ENCODE measurements at regions not wholly inside any gene's neighbourhood (a gene's known extent, or its start where the extent isn't known, plus 50 kb on each side); places are given as distances from the start of the nearest gene placed in this dataset.
A peak's percentile ranks its signal among the peaks of the same experiment; 100 is the strongest.
"Not testable (repeated sequence)": the region's sequence is repeated elsewhere in the genome, so short reads cannot be mapped to it uniquely, and the experiment has no call there.

DNA sequence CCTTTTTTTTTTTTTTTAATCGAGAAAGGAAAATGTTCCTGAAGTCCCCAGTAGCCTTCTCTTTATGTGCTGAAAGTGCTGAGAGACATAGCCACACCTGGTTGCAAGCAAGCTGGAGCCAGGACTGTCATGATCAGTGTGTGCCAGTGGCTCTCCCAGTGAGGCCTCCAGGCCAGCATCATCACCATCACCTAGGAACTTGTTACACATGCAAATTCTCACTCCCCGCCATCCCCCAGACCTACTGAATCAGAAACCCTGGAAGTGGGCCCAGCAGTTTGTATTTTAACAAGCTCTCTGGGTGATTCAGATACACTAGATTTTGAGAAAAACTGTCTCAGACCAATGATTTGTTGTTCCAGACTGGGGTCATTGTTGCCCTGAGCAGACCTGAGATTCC is 181.9 kb upstream of the GLRA1 start:
- ATAC-seq = no peak

DNA sequence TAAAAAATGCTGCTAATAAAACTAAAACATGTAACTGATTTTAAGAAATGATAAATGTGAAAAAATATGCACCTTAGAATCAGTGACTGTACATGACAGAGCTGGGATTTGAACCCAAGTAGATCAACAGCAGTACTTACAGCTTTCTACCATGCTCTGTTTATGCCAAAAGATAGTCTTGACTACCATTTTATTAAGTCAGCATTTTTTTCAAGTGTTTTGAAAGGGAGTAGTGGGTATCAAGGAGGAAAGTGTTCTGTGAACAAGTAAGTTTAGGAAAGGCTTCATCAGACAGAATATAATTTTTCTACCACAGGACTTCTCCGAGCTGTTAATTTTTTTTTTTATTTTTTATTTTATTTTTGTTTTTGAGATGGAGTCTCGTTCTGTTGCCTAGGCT is 180.4 kb upstream of the GLRA1 start:
- ATAC-seq = no peak

DNA sequence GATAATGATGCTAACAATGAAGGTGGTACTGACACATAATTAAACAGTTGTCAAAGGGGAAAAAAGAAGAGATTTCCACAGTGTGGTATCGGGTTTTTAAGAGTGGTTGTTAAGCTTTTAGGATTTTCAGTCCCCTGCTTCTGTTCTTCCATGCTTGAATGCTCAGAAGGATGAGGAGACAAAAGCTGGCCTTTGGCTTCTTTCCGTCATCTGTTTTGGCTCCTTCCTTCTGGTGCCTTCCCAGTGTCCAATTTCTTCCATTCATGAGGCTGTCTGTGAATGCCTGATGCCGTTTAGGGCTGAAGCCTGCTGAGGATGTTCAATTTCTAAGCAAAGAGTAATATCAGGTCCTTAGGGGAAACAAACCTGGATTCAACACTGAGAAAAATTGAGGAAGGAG is 179.6 kb upstream of the GLRA1 start:
- no peak for ATAC-seq

DNA sequence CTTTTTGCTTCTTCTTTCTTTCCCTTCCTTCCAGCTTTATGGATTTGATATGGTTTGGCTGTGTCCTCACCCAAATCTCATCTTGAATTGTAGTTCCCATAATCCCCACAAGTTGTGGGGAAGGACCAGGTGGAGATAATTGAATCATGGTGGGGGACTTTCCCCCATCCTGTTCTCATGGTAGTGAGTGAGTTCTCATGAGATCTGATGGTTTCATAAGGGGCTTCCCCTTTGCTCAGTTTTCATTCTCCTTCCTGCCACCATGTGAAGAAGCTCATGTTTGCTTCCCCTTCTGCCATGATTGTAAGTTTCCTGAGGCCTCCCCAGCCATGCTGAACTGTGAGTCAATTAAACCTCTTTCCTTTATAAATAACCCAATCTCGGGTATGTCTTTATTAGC is 178.3 kb upstream of the GLRA1 start:
- ATAC-seq = not testable (repeated sequence)

DNA sequence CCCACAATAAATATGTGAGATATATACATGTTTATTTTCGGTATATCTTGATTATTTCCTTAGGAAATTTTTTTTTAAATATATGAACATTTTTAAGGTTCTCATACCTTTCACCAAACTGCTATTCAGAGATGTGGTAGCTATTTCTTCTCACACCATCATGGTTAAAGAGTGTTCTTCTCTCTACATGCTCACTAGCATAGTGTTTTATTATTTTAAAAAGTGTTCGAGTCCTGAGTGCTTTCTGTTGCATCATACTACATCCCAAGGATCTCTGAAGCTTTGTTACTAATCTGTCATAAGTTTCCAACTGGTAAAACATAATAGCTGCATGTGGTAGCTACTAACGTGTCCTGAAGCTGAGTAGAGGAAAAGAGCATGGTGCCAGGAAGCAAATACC is 177.4 kb upstream of the GLRA1 start:
- ATAC-seq = no peak

DNA sequence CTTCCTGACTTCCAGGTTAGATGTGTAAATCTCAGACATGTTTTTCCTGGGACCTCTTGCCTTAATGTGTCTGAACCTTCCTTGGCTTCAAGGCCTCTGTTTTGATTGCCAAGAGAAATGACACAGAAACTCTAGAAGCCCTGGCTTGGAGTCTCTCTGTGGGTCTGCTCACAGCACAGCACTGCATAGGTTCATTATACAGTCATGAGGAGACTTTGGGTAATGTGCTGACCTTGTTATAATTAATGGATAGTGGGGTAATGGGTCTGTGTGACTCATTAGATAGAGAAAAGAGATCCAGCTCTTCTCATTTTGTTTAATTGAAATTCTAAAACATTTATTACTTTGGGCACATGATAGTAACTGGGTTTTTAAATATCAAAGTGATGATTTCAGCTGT is 175.8 kb upstream of the GLRA1 start:
- ATAC-seq = no peak

DNA sequence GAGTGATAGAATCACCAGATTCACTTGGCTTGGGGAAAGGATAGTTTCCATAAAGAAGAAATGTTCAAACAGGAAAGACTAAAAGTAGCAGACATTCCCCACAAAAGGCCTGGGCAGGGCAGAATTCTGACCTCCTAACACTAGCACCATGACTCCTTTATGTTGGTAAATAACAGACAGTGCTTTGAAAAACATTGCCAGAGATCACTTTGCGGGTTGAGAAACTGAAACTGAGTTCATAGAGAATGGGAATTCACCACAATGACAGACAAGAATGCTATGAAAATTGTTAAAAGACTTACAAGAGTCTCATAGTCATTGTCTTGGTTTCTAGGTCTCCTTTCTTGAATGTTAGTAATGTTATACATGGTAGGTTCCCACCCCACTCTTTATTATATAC is 172.5 kb upstream of the GLRA1 start:
- peak in 1 of 2 donors; percentile 45 for ATAC-seq

DNA sequence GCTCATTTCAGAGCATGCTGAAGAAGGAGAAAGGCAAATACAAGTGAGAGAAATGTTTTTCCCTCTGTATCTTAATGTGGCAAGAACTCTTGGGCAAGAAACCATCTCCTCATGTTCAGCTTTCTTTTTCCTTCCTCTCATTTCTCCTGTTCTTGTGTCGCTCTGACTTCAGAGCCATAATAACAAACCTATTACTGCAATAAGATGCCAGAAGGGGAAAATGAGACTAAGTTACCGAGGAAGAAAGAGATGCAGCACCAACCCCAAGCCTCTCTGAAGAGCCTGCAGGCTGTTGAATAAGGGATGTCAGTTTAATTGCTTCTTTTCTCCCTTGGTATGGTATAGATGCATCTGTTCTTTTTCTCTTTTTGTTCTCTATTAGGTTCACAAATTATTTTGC is 170.1 kb upstream of the GLRA1 start:
- no peak for ATAC-seq

DNA sequence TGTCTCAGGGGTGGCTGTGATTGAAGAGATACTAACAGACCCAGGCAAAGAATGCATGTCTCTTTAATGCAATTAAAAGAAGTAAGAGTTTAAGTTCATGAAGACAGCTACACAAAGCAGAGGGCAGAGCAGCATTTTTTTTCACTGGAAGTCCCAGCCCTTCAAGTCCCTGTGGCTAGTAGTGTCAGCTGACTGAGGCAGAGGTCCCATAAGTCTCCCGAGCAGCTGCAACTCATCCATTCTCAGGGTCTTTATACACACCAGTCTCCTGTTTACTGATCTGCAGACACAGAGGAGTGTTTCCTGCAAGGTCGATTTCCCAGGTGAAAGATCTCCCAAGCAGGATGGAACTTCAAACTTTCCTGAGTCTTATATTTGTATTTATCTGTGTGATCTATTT is 169.4 kb upstream of the GLRA1 start:
- no peak for ATAC-seq

DNA sequence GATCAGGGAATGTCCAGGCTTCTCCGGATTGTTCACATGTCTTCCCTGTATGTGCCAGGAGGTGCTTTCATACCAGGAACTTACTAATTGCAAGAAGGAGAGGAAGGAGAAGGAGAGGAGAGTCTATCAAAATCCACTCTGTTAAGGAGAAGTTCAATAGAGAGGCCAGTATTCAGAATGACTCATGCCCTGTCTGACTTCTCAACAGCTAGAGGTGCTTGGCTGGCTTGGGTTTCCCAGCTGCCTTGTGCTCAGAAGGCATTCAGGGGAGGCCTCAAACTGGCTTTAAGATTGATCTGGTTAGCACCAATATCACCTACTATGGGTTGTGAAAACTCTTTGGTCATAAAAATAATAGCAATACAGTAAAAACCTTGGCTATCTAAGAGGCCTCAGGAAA is 167.9 kb upstream of the GLRA1 start:
- ATAC-seq = no peak

DNA sequence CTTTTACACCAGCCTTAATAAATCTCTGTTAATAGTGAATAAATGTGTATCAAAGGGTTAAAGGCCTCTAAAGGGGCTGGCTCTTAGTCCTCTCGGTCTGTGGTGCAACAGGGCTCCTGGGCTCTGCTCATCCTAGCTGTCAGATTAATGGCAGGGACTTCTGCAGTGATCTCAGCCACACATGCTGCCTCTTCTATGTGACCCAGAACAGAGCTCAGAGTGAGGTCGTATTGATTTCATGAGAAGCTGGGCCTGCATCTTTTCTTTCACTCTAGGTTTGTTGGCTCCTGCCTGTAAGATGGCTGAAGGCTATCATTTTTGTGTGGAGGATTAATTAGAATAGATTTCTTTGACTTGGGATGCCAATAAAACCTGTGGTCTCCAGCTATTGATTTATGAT is 165.0 kb upstream of the GLRA1 start:
- no peak for ATAC-seq

DNA sequence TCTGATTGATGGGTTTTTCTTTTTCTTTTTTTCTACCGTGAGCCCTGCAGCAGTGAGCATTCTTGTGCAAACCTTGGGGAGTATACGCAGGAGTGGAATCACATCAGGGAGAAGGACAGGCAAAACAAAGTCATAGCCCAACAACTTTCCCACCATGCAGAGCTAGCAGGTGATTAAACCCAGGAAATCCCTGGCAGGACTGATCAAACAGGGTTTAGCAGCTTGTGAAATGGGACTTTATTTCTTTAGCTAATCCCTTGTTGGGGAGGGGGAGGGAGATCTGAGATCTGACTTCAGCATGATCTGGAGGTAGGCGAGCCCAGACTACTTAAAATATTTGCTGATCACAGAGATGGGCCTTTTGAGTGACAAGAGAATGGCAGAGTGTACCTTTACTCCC is 162.0 kb upstream of the GLRA1 start:
- no peak for ATAC-seq

DNA sequence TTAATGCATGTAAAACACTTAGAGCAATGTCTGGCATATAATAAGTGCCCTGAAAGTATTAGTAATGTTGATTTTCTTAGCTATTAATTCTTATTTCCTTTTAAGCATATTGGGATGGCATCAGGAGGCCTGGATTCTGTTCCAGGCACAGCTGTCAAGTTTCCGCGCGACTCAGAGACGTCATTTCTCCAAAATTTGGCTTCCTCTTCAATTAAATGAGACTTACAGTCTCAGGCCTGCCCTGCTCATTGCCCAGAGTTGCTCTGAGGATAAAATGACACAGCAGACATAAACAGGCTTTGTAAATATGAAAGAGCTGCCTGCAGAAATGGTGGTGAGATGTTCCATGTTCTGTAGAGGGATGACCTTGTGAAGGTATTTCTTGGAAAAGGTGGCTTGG is 159.8 kb upstream of the GLRA1 start:
- ATAC-seq = no peak

DNA sequence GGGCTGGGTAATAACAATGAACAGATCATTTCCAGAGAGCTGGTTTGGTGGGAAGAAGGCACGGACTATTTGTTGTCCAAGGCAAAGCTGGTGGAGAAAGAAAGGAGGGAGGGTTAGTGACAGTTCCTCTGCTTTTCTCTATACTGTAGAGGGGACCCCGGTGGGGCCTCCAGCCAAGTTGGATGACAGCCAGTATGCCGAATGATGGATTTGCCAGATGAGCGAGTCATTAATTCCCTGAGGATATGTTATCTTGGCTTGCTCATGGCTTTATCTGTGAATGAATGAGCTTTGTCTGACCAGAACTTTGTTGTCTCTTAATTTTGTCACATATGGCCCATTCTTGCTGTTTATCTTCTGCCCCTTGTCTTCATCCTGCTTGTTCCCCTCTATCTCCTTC is 158.6 kb upstream of the GLRA1 start:
- ATAC-seq = no peak

DNA sequence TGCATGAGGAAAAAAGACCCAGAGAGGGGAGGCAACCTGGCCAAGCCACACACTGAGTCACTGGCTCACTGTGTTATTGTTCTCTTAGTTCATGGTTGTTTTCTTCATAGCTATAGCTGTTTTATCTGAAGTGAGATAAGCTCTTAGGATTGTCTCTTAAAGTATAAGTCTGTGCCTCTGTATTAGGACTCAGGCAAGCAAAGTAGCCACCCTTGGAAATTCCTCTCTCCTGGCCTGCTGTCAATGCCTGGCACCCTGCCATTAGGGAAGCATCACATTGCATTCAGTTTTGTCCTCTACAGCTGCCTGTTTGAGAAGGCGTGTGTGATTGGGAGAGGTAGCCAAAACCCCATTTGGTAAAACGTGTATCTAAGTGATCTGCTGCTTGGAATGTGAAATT is 147.4 kb upstream of the GLRA1 start:
- ATAC-seq = no peak

DNA sequence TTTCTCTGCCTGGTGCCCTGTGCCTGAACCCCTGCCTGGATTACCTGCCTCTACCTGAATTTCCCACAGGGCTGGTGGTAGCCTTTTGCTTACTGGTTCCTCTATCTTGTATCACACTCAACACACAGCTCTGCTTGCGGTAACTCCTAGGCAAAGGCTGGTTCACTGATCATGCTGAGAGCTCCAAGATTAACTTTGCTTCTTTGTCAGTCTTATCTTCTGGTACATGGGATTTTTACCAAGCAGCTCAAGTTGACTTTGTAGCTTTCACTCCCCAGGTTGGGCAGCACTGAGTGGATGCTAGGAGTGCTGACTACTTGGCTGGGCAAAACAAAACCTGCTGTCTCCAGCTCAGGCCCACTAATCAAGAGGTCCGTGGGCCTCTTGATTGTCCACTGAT is 145.9 kb upstream of the GLRA1 start:
- ATAC-seq = no peak

DNA sequence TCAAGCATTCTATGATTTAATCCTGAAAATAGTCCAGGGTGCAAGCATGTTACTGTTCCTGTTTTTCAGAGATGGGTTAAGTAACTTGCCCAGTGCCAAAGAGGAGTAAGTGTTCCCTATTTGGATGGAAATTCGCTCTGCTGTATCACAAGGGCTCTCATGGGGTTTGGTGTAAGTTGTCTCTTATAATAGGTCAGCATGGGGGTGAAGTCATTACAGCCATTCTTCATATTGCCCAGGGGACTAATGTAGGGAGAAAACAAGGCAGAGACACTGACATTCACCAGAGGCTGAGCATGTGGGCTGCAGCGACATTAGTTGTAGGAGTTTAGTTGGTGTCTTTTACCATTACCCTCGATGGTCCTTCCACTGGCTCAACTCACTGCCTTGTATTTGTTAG is 142.1 kb upstream of the GLRA1 start:
- ATAC-seq = no peak

DNA sequence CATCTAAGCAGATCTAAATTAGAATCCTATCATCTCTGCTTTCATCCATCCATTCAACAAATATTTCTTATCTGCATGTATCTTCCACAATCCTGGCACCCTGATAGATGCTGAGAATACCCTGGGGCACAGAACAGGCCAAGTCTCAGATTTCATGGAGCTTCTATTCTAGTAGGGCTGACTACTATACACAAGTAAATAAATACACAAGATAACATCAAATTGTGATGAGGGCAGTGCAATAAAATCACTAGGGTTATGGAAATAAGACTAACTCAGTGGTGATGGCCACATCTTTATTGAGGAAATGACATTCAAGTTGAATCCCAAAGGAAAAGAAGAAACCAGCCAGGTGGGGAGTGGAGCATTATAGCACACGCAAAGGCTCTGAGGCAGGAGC is 138.4 kb upstream of the GLRA1 start:
- no peak for ATAC-seq

DNA sequence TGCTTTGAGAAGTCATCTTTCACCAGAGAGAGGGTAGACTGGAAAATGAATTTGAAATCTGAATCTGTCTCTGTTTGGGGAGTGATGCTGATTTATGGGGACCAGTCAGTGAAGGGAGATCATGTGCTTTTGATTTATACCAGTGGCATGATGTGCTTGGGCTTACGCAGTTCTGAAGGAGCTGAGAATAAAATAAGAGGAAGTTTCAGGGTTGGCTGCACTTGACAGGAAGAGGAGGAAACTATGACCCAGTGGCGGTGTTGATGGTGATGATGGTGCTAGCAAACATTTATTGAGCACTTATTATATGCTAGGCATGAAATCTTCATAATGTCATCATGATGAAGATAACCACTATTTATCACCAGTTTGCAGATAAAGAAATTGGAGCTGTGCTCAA is 136.4 kb upstream of the GLRA1 start:
- ATAC-seq = no peak

DNA sequence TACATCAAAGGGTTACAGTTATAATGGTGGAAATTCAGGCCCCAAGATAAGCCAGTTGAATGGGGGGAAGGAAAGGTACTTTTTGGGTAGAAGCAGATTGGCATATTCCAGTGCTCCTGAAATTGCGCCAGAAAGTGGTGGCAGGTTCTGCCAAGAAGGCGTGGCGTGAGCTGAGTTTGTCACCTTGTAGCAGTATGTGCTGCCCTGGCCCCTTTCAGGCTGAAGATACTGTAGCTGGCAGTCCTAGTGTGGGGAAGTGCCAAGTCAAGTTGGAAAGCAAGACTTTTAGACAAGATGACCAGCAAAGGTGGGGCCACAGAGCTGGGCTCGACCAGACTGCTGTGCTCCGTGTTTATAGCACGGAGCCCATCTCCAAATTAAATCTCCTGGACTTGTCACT is 133.6 kb upstream of the GLRA1 start:
- no peak for ATAC-seq

DNA sequence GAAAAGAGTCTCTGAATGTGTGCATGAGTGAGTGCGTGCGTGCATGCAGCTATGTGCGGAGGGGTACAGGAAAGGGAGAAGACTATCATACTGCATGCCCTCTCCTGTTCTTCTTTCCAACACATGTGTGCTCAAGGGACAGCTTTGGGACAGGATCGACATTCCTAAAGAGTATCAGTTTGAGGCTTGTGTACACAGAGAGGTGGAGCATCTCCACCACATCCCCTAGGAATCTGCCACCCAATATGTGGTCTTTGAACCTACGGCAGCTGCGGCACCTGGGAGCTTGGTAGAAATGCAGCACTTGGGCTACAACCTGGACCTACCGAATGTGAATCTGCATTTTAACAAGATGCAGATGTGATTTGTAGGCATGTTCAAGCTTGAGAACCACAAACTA is 132.3 kb upstream of the GLRA1 start:
- ATAC-seq = no peak

DNA sequence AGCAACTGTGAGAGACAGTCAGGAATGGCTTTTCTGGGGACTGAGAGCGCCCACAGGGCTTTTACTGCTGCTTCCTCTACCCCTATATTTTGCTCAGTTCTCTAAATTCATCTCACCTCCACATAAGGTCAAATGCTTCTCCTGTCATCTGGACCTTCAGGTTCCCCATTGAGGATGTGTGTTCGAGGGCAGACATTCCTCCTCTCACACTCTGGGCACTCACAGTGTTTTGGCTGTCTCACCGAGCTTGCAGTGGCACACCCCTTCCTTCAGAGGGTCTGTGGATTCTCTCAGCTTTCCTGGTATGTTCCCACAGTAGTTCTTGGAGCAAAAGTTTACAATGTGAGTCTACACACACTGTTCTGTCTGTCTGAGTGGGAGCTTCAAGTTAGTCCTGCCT is 127.8 kb upstream of the GLRA1 start:
- ATAC-seq = no peak

DNA sequence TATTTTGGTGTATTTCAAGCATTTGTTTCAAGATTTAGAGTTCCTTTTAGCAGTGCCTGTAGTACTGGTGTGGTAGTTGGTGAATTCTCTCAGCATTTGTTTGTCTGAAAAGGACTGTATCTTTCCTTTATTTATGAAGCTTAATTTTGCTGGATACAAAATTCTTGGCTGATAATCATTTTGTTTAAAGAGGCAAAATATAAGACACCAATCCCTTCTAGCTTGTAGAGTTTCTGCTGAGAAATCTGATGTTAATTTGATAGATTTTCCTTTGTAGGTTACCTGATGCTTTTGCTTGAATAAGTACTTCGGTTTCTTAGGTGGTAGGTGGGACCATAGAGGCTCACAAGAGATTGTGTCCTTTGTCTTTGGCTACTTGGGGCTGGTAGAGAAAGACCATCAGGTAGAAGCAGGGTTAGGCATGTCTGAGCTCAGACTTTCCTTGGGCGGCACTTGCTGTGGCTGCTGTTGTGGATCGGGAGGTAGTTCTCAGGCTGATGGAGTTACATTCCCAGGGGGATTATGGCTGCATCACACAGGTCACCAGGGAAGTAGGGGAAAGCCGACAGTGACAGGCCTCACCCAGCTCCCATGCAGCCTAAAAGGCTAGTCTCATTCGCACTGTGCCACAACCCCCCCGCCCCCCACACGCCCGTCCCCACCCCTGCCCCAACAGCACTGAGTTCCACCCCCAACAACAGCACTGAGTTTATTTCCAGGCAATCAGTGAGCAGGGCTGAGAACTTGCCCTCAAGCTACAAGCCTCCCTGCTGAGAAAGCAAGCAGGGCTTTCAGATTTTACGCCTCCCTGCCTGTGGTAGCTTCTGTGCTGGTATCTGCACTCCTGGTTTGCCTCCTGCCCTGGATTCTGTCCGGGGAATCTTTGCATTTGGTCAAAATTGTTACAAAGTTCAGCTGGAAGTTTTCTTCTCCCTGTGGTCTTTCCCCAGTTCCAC is 127.1 kb upstream of the GLRA1 start:
- ATAC-seq = no peak

DNA sequence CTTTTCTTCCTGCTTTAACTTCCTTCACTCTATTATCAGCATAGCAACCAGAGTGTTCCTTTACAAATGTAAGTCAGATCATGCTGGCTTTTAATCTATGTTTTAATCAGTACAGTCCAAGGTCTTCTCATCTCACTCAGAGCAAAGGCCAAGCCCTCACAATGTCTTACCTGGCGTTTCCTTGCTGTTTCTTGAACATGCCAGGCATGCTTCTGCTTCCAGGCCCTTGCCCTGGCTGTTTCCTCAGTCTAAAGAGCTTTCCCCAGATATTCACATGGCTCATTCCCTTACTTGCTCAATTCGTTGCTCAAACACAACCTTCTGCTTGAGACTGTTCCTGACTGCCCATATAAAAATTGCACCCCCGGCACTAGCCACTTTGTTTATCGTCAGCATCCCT is 121.7 kb upstream of the GLRA1 start:
- no peak for ATAC-seq

DNA sequence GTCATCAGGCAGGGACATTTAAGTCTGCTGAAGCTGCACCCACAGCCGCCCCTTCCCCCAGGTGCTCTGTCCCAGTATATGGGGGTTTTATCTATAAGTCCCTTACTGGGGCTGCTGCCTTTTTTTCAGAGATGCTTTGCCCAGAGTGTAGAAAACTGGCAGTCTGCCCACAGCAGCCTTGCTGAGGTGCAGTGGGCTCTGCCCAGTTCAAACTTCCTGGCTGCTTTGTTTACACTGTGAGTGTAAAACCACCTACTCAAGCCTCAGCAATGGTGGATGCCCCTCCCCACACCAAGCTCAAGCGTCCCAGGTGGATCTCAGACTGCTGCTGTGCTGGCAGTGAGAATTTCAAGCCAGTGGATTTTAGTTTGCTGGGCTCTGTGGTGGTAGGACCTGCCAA is 114.2 kb upstream of the GLRA1 start:
- not testable (repeated sequence) for ATAC-seq
